ENCODE measurements at regions not wholly inside any gene's neighbourhood (a gene's known extent, or its start where the extent isn't known, plus 50 kb on each side); places are given as distances from the start of the nearest gene placed in this dataset.
"Not testable (repeated sequence)": the region's sequence is repeated elsewhere in the genome, so short reads cannot be mapped to it uniquely, and the experiment has no call there.

DNA sequence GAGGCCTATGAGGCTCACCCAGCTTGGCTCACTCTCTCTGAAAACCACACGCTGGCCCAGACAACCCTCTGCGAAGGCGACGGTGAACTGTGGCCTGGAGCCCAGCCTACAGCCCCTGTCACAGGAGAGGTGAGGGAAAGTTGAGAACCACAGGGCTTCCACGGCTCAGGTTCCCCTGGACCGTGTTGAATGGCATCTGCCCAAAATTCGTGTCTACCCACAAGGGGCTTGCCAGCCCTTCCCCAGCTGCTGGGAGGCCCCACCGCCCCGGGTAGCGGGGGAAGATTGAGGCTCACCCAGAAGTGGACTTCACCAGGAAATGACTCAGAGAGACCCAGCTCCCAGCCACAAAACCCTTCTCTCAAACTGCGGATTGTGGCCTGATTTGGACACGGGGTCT lies 197.1 kb downstream of the CTTN start:
- no peak for DNase-seq

DNA sequence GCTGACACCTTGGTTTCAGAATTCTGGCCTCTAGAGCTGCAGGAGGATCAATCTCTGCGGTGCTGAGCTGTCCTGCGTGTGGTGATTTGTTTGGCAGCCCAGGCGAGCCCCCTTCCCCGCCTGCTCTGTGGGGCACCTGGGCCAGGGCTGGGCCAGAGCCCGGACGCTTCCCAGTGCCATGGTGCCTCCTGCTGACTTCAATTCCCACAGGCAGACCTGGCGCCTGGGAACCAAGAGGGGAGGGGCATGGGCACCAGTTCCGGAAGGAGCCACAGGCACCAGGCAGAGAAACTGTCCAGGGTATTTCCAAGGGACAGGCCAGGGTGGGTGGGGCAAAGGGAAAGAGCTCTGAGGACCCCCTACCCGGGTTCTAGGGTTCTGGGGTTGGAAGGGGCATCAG lies 197.8 kb downstream of the CTTN start:
- DNase-seq, result no peak

DNA sequence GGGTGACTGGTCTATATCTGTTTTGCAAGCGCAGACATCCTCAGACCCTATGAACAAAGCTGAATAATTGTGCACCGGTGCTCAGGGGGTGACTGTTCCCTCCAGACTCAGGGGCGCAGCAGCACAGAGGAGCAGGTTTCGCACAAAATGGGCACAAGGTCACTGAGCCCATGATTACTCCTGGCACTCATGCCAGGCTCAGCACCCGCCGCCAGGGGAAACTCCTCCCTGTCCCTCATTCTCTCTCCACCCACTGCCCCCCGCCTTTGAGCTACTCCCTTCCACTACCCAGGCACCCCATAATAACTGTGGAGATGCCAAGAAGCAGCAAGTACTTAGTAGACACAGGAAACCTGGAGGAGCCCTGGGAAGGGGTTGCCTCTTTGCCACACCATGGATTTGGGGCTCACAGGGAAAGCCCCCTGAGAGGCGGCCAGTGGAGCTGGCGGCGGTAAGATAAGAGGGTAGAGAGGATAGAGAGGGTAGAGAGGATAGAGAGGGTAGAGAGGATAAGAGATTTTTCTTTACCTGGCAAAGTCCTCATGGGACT lies 198.8 kb downstream of the CTTN start:
- no peak for DNase-seq

DNA sequence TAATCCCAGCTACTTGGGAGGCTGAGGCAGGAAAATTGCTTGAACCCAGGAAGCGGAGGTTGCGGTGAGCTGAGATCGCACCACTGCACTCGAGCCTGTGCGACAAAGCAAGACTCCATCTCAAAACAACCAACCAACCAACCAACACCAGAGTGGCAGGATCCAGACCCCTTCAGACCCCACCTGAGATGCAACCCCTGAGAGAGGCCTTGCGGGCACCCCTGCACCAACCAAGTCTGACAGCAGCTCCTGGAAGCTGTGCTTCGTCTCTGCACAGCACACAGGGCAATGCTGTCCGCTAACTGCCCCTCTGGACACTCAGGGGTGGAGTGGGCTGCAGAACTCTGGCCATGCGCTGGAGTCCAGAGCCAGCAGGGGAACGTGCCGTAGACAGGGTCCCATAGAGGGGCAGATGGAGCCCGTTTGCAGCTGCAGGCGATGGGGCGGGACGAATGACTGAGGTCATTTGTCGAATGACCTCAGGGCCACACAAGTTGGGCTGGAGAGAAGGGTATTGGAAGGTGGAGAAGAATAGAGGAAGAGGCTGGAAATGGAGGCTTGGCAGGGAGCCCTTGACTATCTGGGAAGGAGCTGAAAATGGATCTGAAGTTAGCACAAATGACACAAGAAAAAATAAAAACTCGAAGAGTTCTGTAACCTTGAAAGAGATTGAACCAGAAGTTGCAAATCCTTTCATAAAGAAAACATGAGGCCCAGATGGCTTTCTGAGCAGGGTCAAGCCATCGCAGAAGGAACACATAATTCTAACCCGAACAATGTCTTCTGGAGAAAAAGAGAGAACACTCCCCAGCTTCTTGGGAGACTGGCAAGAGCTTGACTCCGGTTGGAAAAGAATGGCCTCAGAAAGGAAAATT lies 199.7 kb downstream of the CTTN start:
- no peak for DNase-seq

DNA sequence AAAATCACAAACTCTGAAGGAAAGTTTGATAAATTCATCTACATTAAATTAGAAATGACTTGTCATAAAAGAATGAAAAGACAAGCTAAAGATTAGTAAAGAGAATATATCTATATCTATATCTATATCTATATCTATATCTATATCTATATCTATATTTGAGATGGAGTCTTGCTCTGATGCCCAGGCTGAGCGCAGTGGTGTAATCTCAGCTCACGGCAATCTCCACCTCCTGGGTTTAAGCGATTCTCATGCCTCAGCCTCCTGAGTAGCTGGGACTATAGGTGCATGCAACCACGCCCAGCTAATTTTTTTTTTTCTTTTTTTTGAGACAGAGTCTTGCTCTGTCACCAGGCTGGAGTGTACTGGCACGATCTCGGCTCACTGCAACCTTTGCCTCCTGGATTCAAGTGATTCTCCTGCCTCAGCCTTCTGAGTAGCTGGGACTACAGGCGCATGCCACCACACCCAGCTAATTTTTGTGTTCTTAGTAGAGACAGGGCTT lies 202.6 kb downstream of the CTTN start:
- not testable (repeated sequence) for DNase-seq

DNA sequence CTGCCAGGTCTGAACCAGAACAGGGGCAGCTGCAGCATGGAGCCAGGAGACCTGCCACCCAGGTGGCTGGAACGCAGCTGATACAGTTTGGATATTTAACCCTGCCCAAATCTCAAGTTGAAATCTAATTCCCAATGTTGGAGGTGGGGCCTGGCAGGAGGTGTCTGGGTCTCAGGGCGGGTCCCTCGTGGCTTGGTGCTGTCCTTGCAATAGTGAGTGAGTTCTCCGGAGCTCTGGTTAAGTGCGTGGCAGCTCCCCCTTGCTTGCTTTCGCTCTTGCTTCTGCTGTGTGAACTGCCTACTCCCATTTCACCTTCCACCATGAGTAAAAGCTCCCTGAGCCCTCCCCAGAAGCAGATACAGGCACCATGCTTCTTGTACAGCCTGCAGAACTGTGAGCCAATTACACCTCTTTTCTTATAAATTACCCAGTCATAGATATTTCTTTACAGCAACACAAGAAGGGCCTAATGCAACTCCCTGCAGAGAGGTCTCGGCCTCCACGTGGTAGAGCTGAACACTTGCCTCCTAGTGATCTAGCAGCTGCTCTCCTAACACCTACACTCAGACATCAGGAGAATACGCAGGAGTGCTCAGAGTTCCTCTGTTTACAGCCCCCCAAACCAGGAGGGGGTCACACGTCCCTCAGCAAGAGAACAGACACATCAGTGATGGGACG lies 203.7 kb downstream of the CTTN start:
- DNase-seq, result no peak

DNA sequence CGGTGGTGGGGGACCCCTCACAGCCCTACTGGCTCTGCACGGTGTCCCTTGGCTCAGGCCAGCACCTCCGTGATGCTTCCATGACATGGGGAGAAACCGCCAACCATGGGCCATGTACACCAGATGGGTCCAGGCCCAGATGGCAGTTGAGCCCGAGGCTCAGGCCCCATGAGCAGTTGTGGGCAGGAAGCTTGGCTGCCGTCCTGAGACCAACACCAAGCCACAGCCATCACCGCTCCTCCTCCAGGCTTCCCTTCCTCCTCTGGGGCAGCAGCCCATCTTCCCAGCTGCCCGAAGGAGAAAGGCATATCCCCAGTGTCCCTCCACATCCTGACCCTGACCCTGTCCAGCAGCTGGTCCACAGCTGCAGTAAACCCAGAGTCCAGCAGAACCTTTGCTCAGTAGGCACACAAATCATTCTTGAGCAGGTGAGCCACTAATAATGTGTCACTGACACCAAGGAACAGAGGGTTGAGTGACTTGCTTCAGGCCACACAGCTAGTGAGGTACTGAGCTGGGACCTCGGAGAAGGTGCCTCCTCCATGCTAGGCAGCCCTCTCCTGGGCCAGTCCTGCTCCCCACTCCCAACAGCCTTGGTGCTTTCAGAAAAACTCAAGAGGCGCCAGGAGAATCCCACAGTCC lies 204.9 kb downstream of the CTTN start:
- no peak for DNase-seq

DNA sequence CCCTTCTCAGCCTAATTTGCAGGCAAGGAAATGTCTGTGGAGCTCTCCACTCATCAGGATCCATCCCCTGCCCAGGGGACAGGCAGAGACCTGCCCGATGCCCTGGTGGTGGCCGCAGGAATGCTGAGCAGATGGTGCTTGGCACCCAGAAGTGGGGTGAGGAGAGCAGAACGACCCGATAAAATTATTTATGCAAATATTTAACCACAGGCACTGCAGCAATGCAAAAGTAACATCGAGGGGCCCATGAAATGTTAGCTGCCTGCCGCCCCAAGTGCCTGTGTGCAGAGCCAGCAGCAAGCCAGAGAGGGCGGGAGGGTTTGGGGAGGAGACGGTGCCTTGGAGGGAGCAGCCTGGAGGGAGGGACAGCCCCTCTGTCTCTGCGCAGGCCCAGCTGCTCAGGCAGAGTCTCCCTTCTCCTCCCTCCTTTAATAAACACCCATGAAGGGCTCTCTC lies 205.5 kb downstream of the CTTN start:
- no peak for DNase-seq

DNA sequence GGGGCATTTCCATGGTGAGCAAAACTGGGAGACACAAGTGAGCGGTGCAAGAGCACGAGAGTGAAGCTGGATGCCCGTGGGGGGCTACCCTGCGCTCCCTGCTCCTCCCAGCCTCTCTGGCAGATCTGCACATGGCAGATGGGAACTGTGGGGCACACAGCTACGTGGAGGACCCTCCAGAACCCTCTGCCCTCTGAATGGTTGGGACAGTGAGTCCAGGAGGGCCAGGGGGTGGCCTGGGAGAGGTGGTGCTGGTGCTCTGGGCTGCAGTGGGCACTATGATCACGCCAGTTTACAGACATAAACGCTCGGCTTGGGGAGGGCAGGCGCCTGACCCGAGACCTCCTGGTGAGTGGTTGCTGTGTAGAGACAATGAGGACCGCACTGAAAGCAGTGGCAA lies 205.9 kb downstream of the CTTN start:
- no peak for DNase-seq

DNA sequence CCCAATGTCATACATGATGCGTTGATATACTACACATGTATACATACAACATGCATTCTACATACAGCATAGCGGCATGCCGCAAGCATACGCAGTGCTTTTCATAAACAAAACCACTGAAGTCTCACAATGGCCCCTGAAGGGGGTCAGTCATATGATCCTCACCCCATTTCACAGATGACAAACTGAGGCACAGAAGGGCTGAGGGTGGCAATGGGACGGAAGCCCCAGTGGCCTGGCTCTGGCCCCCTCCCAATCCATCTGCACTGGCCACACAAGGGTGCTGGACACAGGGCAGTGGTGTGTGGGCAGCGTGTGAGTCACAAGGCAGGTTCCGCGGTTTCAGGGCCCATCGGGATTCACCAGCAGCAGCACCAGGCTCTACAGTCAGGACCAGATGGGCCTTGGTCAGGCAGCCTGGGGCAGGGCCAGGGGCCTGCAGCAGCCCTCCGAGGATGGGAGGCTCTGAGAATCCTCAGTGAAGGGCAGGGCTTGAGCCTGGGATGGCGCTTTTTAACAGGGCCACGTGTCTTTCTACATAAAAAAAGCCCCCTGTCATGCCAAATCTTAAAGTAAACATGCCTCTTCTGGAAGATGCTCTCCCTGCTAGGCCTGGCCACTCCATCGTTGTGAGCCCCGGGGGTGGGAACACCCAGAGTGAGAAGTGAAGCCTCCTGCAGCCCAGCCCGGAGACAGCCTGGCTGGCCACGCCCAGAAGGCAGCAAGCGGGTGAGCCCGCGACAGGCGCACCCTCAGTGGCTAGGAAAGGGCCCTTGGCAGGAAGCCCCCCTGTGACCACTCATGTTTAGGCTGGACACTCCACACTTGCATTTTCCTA lies 206.5 kb downstream of the CTTN start:
- DNase-seq, result no peak

DNA sequence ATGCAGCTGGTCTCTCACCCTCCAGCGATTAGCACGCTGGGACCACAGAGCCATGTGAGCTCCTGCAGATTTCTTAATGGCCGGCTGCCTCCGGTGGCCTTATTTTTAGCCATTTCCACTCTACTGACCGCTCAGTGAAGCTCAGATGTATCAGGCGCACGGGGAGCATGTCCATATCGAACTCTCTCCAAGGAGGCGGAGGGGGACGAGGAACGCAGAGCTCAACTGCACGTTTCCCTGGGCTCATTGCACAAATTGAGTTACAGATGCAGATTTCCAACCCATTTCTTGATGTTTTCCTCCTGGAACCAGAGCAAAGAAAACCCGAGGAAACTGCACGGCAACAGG lies 207.1 kb downstream of the CTTN start:
- DNase-seq, result no peak

DNA sequence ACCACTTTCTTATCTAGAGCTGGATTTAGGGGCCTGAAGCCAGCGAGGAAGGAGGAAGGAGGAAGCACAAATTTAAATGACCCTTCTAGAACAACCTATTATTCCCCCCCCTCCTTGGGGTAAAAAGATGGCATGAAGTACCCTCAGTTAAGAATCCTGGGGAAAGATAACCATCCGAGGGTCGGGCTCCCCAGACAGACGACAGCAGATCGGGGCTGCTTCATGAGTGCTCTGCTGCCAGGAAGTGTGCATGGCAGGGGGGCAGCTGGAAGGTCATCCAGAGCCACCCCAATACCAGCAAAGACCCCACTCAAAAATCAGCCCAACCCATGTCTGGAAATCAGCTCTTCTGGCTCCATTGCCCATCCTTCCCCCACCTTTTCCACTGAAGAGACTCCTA lies 207.5 kb downstream of the CTTN start:
- DNase-seq, result no peak

DNA sequence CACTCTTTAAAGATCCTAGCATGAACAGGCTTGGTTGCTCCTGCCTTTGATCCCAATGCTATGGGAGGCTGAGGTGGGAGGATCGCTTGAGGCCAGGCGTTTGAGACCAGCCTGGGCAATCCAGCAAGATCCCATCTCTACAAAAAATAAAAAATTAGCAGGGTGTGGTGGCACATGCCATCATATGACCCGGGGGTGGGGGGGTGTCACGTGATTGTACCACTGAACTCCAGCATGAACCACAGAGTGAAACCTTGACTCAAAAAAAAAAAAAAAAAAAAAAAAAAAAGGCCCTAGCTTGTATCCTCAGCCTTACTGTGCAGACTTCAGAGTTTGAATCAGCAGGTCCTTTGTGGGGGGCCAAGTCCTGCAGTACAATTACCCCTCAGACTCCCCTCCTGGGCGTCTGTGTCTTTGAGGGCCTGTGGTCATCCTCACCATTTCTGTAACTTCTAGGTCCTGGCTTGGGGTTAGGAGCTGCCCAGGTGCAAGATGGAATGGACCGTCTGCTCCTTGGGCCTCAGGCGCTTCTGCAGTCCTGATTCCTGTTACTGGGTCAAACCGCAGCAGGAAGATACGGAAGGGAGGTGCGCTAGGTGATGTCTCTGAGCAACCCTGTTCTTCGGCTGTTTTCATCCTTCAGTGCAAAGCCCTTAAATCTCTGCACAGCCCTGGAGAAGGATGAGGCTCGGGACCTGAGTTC lies 208.1 kb downstream of the CTTN start:
- DNase-seq, result no peak

DNA sequence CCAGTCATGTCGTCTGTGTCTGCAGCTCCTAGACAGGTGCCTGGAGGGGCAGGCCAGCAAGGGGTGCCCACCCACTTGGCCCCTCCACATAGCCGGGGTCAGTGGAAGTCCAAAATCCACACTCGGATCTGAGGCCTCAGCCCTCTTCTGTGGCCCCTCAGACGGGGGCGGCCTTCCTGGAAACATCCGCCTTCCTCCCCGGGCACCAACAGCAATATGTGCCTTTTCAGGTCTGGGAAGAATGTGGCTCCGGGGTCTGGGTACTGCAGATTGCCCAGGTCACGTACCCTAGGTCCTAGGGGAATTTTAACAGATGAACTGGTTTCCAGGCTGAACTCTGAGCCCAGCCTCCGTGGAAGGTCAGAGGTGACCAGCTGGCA lies 208.6 kb downstream of the CTTN start:
- no peak for DNase-seq

DNA sequence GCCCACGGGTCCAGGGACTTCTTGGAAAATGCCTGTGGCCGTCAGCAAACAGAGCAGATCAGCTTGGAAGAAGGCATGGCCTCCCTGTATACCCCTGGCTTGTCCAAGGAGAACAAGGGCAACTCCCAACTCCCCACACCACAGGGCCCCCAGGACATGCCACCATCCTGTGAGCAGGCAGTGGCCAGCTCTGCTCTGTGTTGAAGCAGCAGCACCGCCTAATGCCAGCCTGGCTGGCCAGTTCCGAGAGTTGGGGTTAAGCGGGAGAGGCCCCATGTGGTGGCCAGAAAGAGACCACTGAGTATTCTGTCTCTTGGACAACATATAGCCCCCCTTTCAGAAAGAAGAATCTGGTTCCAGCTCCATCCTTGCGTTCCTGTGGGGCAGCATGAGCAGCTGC lies 209.2 kb downstream of the CTTN start:
- no peak for DNase-seq

DNA sequence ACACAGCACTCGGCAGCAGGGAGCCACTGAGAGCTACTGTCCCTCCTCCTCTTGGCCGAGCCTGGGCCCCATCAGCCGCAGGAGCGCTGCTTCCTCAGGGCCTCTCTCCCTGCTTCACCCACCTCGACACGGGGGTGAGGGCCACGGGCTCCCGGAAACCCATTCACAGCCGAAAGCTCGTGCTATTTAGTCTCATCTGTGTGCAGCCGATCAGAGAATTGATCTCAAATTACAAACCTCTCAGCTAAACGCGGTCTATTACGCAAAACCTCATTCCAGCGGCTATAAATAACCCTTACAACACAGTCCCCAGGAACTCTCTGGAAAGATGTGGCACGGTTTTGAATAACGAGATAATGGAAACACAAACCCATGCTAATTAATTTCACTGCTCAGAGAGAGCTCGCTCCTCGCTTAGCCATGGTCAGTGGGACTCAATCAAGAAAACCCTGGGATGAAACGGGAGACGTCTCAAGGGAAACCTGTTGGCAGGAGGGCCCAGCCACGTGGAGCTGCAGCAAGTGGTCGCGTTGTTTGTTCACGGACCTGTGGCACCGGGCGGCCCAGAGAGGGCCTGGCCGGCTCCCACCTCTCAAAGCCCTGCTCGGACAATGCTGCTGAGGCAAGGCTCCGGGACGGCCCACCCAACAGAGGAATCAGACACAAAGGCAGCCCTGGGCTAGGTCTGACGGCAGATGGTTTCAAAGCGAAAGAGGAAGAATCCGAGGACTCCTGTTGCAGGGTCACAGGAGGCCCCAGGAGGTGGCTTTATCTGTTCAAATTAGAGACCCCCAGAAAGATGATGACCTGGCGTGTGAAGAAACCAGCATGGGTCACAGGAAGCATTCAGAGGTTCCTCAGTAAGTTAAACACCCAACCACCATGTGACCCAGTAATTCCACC lies 210.5 kb downstream of the CTTN start:
- no peak for DNase-seq

DNA sequence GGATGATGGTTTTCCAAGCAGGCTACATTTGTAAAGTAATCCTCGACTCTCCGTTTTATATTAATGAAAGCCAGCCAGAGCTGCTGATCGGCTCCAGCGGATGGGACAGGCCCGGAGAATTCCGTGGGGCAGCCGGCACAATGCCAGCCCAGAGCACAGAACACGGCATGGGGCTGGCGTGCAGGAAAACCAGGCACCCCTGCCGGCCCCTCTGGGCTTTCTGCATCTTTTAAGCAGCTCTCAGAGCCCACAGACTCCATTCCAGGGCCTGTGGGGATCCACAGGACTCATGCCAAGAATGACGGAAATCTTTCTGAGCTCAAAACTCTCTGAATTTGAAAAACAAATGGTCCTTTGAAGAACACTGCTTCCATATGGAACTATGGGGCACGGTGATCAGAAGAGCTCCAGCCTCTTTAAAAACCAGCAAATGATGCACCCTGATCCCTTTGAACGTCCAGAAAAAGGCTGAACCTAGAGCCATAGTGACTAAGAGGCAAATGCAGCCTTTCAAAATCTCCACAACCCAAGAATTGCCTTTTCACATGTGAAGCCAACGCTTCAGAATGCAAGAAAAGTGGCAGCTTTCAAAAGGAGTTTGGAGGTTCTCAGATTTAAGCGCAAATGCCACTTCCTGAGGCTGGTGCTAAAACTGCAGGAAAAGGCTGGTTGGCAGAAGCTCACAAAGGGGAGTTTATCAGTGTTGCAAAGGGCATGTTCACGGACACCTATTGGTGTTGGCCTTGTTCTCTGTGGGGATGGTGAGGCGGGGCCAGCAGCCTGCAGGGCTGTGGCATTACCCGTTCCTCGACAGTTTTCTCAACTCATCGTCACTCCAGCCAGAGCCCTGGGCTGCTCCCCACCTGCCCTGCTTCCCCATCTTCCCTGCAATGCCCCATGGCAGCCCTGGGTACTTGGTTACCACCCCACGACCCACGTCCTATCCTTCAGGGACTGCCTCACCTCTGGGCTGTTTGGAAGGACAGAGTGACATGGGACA lies 212.5 kb downstream of the CTTN start:
- no peak for DNase-seq

DNA sequence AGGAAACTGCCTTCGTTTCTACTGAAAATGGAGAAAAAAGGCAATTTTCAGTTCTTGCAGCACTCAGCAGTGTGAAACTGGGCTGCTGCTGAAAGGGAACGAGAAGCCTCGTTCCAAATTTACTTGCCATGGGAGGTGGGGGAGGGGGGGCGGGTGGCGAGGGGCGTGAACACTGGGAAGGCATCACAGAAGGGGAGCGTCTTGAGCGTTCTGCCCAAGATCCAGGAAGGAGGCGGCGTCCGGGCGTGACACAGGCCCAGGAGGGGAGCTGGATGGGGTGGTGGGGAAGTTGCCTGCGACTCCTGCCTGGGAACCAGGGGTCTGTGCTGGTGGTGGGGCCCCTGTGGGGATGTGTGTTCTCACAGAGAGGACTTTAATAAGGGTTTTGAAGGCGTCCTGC lies 213.5 kb downstream of the CTTN start:
- DNase-seq, result no peak

DNA sequence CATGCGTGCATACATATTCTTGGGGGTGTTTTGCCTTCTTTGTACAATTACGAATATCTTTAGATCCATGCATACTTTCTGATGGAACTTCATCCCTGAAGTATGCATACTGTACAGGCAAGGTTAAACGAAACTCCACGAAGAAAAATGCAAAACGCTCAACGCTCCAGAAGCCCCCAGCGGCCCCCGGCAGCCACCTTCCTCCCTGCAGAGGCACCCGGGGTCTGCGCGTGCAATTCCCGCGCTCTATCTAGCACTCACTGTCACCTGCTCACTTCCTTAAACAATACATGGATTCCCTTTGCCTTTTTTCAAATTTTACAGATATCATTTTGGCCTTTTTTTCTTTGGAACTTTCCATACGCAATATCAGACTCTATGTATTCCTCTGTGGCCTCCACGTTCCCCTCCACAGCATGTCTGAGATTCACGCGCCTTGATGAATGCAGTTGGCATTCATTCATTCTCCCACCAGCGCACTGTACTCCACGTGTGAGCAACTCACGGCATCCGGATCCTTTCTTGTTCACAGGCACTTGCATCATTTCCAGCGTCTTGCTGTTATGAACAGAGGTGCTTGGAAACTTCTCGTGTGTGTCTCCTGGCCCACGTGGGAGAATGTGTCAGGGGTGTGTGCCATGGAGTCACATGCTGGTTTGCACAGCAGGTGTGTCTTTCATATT lies 214.3 kb downstream of the CTTN start:
- no peak for DNase-seq
